DMS 273 (cell line): ENCODE measurements at regions not wholly inside any gene's neighbourhood (a gene's known extent, or its start where the extent isn't known, plus 50 kb on each side); places are given as distances from the start of the nearest gene placed in this dataset.

Source experiments
- DNase-seq: peaks from one replicate; lab custom pipeline; 2025; ENCODE audit not compliant: unreplicated experiment; lab: John Stamatoyannopoulos, UW

DNA sequence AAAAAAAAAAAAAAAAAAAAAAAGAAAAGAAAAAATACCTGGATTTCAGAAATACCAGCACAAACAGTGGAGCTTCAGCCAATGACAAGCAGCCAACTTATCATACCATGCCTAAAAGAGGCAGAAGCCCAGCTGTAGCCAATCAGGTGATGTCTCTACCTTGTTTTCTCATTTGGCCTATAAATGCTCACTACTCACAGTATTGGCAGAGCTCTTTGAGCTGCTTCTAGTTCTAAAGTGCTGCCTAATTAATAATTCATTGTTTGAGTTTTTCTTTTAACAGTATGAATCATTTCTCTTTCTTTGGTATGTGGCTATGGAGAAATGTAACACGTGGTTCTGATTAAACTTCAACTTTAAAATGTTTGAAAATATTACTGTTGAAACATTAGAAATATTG is 188.8 kb upstream of the TECRL start:
- DNase-seq = no peak

GRCh38 chr4:64594723-64595122 is 185.5 kb upstream of the TECRL start:
- no peak for DNase-seq

DNA sequence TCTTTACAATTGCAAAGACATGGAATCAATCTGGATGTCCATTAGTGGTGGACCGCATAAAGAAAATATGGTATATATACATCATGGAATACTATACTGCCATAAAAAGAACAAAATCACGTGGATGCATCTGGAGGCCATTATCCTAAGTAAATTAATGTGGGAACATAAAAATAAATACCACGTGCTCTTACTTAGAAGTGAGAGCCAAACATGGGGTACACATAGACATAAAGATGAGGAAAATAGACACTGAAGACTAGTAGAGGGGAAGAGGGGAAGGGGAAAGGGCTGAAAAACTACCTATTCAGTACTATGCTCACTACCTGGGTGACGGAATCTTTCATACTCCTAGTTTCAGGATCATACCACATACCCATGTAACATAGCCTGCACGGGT is 179.3 kb upstream of the TECRL start:
- no peak for DNase-seq

- peak; percentile 55 for DNase-seq
Observed at GRCh38 chr4:64584981-64585557, 175.8 kb upstream of the TECRL start.

DNA sequence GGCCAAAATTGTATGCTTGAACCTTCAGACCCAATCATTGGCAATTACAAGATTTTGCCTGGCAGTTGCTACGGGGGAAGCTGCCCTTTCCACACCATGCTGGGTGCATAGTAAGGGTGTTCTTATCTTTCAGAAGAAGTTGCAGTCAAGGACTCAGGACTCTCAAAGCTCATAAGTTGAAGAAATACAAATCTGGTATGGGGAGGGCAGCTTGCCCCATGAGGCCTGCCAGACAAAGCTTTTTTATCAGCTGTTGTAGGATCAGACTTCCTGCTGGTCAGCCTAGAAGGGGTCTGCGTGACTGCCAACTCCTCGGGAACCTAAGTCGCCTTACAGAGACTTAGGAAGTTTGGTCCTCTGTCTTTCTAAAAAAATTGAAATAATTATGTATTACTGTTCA is 174.9 kb upstream of the TECRL start:
- DNase-seq = peak; percentile 2

DNA sequence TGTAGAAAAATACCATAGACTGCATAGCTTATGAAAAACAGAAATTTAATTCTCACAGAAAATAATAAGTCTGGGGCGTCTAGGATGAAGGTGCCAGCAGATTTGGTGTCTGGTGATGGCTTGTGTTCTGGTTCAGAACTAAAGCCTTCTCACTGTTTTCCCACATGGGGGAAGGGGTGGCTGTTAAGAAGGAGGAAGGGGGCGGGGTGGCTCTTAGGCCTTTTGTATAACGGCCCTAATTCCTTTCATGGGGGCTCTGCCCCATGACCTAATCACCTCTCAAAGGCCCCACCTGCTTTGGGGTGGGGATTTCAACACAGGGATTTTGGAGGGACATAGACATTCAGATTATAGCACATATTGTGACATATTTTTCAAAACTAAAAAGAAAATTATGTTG is 173.2 kb upstream of the TECRL start:
- no peak for DNase-seq

- DNase-seq = peak; percentile 1
Observed at GRCh38 chr4:64581422-64581821, 172.2 kb upstream of the TECRL start.

DNA sequence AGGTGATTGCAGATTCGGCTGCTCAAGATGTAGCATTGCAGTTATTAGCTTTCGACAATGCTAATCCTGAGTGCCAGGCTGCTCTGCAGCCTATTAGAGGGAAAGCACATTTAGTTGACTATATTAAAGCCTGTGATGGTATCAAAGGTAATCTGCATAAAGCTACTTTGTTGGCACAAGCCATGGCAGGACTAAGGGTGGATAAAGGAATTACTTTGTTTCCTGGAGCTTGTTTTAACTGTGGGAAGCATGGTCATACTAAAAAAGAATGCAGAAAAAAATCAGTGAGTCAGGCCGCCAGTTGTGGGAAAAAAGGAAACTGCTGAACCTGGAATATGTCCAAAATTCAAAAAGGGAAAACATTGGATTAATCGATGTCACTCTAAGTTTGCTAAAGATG is 154.9 kb upstream of the TECRL start:
- DNase-seq = no peak

- DNase-seq = no peak
Observed at GRCh38 chr4:64559571-64559970, 150.3 kb upstream of the TECRL start.

GRCh38 chr4:64551125-64551524 is 141.9 kb upstream of the TECRL start:
- no peak for DNase-seq

- DNase-seq = no peak
Observed at GRCh38 chr4:64545593-64545992, 136.3 kb upstream of the TECRL start.

GRCh38 chr4:64539234-64539849 is 130.1 kb upstream of the TECRL start:
- DNase-seq = peak; percentile 68

DNA sequence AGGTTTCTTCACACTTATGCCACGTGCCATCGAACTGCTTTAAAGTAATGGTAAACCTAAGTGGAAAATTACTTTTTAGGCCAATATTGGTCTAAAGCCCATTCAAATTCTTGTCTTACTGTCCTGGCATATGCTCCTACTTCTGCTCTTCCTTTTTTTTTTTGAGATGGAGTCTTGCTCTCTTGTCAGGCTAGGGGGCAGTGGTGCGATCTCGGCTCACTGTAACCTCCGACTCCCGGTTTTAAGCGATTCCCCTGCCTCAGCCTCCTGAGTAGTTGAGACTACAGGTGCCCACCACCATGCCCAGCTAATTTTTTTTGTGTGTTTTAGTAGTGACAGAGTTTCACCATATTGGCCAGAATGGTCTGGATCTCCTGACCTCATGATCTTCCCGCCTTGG is 129.0 kb upstream of the TECRL start:
- DNase-seq = no peak

- no peak for DNase-seq
Observed at GRCh38 chr4:64533637-64534036, 124.4 kb upstream of the TECRL start.

DNA sequence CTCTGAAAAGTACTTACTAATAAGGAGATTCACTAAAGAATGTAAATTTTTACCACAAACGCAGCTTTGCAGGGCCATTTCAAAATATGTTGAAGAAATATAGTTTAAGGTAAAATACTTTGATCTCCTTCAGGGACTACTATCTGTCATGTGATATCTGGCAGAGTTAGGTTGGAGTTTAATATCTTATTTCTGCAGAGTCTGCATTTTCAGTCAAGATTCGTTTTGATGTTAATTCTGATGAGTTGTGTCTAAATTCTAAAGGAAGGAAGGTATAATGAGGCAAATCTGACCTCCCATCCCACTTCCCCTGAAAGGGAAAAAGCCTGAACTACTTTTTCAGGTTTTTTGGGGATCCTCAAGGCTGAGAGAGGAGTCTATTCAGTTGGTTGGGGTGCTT is 123.9 kb upstream of the TECRL start:
- no peak for DNase-seq

DNA sequence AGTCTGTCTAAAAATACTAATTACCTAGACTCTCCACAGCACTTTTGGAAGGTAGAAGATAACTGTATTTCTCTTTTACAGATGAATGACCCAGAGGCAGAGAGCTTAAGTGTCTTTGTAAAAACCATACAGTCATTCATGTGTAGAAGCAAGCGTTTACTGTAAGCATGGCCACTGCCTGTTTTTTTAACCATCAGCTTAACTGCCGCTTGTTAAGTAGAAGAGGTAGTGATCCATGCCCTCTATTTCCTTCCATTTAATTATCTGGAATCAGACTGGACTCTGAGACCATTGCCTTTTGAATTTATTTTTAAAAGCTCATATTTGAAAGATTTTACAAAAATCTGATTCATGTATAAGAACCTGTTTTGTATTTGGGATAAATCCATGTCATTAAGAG is 111.2 kb upstream of the TECRL start:
- DNase-seq = no peak

DNA sequence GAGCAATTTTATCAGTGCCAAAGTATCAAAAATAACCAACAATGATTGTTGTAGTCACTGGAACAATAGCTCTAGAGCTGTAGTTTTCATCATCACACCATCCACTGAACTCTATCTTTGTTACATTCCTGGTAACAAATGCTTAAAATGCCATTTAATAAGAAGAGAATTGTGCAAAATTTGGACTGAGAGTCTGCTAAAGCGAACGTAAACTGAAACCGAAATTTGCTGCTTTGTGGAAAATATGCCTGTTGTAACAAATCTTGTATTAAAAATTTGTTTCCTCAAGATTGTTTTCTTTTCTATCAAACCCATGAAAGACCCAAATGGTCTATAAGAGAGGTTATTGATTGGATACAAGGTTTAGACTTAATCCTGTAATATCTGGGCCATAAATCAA is 109.3 kb upstream of the TECRL start:
- no peak for DNase-seq

DNA sequence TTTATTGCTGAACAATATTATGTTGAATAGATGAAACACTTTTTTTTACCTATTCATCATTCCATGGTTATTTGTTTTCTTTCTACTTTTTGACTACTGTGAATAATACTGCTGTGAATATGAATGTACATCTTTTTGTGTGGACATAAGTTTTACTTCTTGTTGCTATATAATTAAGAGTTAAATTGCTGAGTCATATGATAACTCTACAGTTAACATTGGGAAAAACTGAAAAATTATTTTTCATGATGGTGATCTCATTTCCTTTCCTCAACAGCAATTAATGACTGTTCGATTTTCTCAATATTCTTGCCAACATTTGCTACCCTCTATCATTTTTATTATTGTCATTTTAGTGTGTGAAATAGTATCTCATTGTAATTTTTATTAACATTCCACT is 106.9 kb upstream of the TECRL start:
- DNase-seq = no peak

- DNase-seq = no peak
Observed at GRCh38 chr4:64508089-64508488, 98.8 kb upstream of the TECRL start.

DNA sequence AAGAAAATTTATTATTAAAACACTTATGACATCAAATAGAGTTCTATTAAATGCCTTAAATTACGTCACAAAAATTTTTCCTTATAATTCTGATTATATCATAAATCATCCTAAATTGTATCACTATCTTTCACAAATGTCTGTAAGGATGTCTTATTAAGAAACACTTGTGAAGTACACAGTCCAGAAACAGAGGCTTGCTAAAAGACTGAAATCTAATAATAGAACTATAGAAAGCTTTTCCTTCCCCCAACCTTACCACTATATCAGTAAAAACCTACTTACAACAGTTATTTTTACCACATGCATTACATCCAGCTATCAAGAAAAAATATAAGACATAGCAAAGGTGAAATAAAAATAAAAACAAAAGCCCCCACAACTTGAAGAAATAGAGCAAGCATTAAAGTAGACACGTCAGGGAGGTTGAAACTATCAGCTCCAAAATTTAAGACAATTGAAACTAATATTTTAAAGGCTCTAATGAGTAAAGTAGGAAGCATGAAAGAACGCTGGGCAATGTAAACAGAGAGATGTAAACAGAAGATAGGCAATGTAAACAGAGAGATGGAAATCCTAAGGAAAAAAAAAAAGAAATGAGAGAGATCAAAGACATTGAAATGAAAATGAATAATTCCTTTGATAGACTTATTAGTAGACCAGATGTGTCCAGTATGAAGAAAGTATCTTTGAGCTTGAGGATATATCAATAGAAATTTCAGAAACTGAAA is 94.9 kb upstream of the TECRL start:
- DNase-seq = no peak

- DNase-seq = no peak
Observed at GRCh38 chr4:64503416-64503815, 94.2 kb upstream of the TECRL start.

GRCh38 chr4:64497491-64497890 is 88.2 kb upstream of the TECRL start:
- peak; percentile 1 for DNase-seq

- DNase-seq = no peak
Observed at GRCh38 chr4:64495946-64496345, 86.7 kb upstream of the TECRL start.
